Skeletal muscle cell (primary cell): ENCODE measurements at regions not wholly inside any gene's neighbourhood (a gene's known extent, or its start where the extent isn't known, plus 50 kb on each side); places are given as distances from the start of the nearest gene placed in this dataset.

Experiments
- DNase-seq: peaks from one replicate; pipeline ENCODE4 v3.0.0-alpha.2; 2010; ENCODE audit warnings: low read depth
- H3K4me3 ChIP-seq: 2 replicates; pipeline ENCODE4 v1.5.1; 2011; ENCODE audit warnings: low read depth, mild to moderate bottlenecking, control low read depth, low read length, moderate library complexity

GRCh38 chr4:89562746-89563145, 255.1 kb upstream of the GPRIN3 start:
- DNase-seq = no peak
- no peak overlapping the region for H3K4me3 ChIP-seq

DNA sequence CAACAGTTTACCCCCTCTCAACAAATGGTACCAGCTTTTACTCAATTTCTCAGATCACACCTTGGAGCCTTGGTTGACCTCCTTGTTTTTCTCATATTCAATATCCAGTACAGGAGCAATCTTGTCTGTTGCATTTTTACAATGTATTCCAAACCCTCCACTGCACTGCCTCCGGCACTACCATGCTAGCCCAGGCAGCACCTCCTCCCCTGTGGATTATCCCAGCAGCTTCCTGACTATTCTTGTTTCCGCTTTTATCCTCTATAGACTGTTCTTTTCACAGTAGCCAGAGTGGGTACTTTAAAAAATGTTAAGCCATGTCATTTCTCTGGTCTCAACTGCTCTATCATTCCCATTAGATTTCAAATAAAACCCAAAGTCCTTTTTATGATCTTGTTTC, 253.4 kb upstream of the GPRIN3 start:
- H3K4me3 ChIP-seq = no peak overlapping the region
- DNase-seq = no peak

- no peak overlapping the region for H3K4me3 ChIP-seq
- DNase-seq = no peak
These were observed 250.5 kb upstream of the GPRIN3 start for GRCh38 chr4:89558147-89558546.

DNA sequence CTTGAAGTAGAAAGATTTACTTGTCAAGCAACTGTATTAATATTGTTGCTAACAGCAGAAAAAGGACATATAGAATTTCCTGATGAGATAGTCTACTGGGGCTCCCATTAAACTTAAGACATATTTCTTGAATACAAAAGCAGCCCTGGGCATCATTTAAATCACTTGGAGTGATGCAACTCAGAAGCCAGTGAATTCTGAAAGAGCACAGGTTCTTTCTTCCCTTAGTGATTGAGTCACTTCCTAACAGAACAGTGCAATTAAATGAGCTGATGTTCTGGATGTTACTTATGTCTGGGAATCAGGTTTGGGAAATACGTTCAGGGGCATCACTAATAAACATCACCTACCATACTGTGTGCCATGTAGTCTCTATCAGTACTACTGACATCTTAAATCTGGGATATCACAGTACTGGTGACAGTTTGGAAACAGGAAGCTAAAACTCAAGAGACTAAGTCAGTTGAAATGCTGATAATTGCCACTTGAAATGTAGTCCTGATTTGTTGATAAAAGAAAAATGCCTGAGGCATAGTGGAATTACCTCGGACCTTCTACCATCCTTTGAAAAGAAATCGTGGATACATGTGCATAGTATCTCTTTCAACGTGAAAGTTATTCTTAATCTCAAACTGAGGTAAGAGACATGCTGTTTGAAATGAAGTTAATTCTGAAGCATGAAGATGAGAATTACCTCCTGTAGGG, 249.2 kb upstream of the GPRIN3 start:
- no peak overlapping the region for H3K4me3 ChIP-seq
- no peak for DNase-seq

DNA sequence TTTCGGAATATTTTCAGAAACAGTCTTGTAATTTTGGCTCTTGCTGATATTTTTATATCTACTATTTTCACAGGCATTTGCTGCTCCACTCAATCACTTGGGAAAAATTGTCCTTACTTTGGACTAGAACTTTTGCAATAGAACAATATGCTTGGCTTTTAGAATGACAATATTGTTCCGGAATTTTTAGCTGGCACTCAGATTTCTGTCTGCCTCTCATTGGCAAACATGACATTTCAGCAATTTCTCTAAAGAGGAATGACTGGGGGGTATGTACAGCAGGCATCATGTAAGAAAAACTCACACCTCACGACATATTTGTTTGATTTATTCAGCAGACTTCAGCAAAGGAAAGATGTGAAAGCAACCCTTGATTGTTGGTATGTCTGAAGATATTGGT, 243.6 kb upstream of the GPRIN3 start:
- H3K4me3 ChIP-seq = no peak overlapping the region
- no peak for DNase-seq

GRCh38 chr4:89549907-89550306, 242.3 kb upstream of the GPRIN3 start:
- H3K4me3 ChIP-seq = no peak overlapping the region
- no peak for DNase-seq

DNA sequence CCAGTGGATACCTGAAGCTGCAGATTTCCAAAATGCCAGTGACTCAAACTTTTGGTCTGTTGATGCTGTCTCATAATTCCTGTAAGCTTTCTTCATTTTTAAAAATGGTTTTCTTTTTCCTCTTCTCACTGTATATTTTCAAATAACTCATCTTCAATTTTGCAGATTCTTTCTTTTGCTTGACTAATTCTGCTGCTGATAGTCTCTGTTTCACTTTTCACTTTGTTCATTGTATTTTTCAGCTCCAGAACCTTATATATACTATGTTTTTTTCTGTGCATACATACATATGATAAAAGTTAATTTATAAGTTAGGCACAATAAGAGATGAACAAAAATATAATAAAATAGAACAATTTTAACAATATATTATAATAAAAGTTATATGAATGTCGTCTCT, 237.7 kb upstream of the GPRIN3 start:
- DNase-seq = no peak
- no peak overlapping the region for H3K4me3 ChIP-seq

- DNase-seq = no peak
These were observed 234.4 kb upstream of the GPRIN3 start for GRCh38 chr4:89541998-89542397.

GRCh38 chr4:89539797-89540711, 232.5 kb upstream of the GPRIN3 start:
- H3K4me3 ChIP-seq = no peak overlapping the region
- no peak for DNase-seq

More at GRCh38 chr4:89541998-89542397, 234.4 kb upstream of the GPRIN3 start:
- no peak overlapping the region for H3K4me3 ChIP-seq

DNA sequence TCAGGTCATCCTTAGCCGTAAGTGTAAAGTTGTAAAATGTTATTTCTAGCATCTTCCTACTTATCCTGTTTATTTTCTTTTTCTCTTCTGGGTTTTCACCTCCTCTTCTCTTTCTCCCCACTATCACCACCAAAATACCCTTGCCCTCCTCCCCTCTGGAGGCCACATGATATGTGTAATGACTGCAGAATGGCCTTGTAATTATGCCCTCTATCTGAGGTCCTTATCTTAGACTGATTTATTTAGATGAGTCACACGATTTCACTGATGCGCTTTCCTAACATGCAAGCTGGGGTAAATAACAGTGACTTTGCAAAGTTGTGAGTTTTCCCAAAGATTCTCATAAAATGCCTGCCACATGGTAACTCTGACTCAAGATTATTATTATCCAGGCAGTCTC, 231.8 kb upstream of the GPRIN3 start:
- peak; percentile 40 for DNase-seq
- H3K4me3 ChIP-seq = no peak overlapping the region

- no peak overlapping the region for H3K4me3 ChIP-seq
- DNase-seq = no peak
These were observed 231.3 kb upstream of the GPRIN3 start for GRCh38 chr4:89538886-89539285.

GRCh38 chr4:89538171-89538570, 230.6 kb upstream of the GPRIN3 start:
- H3K4me3 ChIP-seq = no peak overlapping the region
- no peak for DNase-seq

DNA sequence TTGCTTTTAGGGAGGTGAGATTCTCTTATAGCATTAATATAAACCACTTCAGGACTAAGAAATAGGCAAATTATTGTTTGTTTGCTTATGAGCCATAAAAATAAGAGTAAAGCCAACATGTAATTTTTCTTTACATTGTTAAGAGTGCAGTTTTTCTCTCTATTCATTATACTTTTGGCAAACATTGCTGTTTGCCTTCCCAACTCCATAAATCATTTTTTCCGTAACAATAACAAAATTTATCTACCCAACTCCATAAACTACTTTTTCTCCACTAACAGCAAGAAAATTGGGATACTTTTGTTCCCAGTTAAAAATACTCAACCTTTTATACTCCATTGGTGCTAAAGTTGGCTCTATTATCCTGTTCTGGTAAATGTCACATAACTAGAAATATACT, 229.7 kb upstream of the GPRIN3 start:
- H3K4me3 ChIP-seq = no peak overlapping the region
- DNase-seq = no peak

DNA sequence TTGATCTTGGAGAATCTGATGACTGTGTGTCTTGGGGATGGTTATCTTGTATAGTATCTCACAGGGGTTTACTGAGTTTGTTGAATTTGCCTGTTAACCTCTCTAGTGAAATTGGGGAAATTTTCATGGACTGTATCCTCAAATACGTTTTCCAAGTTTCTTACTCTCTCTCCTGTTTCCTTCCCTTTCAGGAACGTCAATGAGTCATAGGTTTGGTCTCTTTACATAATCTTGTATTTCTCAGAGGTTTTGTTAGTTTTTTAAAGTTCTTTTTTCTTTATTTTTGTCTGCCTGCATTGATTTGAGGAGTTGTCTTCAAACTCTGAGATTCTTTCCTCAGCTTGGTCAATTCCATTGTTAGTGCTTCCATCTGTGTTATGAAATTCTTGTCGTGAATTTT, 227.7 kb upstream of the GPRIN3 start:
- no peak for DNase-seq
- H3K4me3 ChIP-seq = no peak overlapping the region

- H3K4me3 ChIP-seq = no peak overlapping the region
- no peak for DNase-seq
These were observed 226.8 kb upstream of the GPRIN3 start for GRCh38 chr4:89534356-89534755.

- no peak for DNase-seq
- H3K4me3 ChIP-seq = no peak overlapping the region
These were observed 224.5 kb upstream of the GPRIN3 start for GRCh38 chr4:89531932-89532640.

- no peak overlapping the region for H3K4me3 ChIP-seq
- no peak for DNase-seq
These were observed 221.0 kb upstream of the GPRIN3 start for GRCh38 chr4:89528526-89529133.

DNA sequence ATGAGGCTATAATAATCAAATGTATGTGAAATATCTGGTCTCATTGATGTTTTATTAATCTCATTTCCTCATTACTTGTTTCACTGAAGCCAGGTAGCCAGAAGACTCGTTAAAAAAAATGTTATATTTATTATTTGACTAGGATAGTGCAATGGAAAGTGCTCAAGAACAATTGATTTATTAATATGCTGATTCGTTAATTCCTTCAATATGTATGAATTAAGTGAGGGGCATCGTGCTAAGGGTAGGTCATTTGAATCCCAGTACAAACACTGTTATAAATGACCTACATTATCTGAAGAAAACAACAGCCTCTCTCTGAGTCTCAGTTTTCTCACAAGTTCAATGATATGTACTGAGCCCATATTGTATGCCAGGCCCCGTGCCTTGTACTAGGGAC, 214.2 kb upstream of the GPRIN3 start:
- DNase-seq = no peak
- no peak overlapping the region for H3K4me3 ChIP-seq

- no peak for DNase-seq
- H3K4me3 ChIP-seq = no peak overlapping the region
These were observed 212.2 kb upstream of the GPRIN3 start for GRCh38 chr4:89519771-89520320.

- DNase-seq = no peak
- no peak overlapping the region for H3K4me3 ChIP-seq
These were observed 210.7 kb upstream of the GPRIN3 start for GRCh38 chr4:89518259-89518658.
